Activated T-helper 1 cell treated with anti-CD3 and anti-CD28 coated beads, Interleukin-12 subunit alpha, Interleukin-12 subunit beta, Interleukin-2, Interleukin-4 antibody, amounts not matched to agents 30 ng/mL and 10 ng/mL and 1 ng/mL, durations not matched to agents 14 hours and 24 hours and 36 hours (primary cell): ENCODE measurements at regions not wholly inside any gene's neighbourhood (a gene's known extent, or its start where the extent isn't known, plus 50 kb on each side); places are given as distances from the start of the nearest gene placed in this dataset.
"Not testable (repeated sequence)": the region's sequence is repeated elsewhere in the genome, so short reads cannot be mapped to it uniquely, and the experiment has no call there.

Experiments used
- DNase-seq: peaks from one replicate; pipeline ENCODE4 v3.0.0; 2021; ENCODE audit warnings: low spot score
- H3K27ac Mint-ChIP-seq: one replicate; pipeline ENCODE4 v1.8.0; 2021; ENCODE audit warnings: mild to moderate bottlenecking, mixed read lengths
- H3K27me3 Mint-ChIP-seq: one replicate; pipeline ENCODE4 v1.8.0; 2022; ENCODE audit warnings: mild to moderate bottlenecking, moderate library complexity, mixed read lengths; ENCODE audit not compliant: insufficient read depth
- H3K36me3 Mint-ChIP-seq: one replicate; pipeline ENCODE4 v1.8.0; 2021; ENCODE audit warnings: low read depth, mixed read lengths
- H3K4me1 Mint-ChIP-seq: one replicate; pipeline ENCODE4 v1.8.0; 2021; ENCODE audit warnings: low read depth, mixed read lengths
- H3K4me3 Mint-ChIP-seq: one replicate; pipeline ENCODE4 v1.8.0; 2021; ENCODE audit warnings: mild to moderate bottlenecking, moderate library complexity, mixed read lengths
- H3K9me3 Mint-ChIP-seq: one replicate; pipeline ENCODE4 v1.8.0; 2021; ENCODE audit warnings: mixed read lengths
- intact Hi-C: fragments of 100-400 bp; cut with micrococcal nuclease; formaldehyde crosslinking; loops from one replicate; pipeline ENCODE4 v1.15.1; 2024

DNA sequence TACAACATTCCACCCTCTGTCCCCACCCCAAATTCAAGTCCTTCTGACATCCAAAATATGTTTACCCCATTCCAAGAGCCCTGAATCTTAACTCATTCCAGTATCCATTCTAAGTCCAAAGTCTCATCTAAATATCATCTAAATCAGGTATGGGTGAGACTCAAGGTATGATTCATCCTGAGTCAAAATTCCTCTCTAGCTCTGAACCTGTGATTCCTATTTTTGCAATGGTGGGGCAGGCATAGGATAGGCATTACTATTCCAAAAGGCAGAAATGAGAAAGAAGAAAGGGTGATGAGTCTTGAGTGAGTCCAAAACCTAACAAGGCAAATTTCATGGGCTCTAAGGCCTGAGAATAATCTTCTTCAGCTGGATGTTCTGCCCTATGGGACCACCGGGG, 140.3 kb upstream of the FAR2 start:
- intact Hi-C loops, result no loop called here
- Mint-ChIP-seq H3K27me3 (peaks cover 4% of the 10 kb centered on the region), H3K36me3 (no peaks in the 10 kb centered on the region), H3K27ac (no peak overlapping the region), H3K4me3 (no peak overlapping the region), H3K4me1 (no peaks in the 10 kb centered on the region), H3K9me3 (no peaks in the 10 kb centered on the region)
- DNase-seq, result no peak

DNA sequence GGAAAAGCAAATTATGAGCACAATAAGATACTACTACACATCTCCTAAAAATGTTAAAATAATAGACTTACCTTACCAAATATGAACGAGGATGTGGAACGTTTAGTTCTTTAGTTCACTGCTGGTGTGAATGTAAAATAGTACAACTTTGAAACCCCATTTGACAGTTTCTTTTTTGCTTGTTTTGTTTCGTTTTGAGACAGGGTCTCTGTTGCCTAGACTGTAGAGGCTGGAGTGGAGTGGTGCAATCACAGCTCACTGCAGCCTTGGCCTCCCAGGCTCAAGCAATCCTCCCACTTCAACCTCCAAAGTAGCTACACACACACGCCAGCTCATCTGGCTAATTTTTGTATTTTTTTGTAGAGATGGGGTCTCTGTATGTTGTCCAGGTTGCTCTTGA, 136.4 kb upstream of the FAR2 start:
- Mint-ChIP-seq H3K9me3 (no peaks in the 10 kb centered on the region), H3K4me1 (no peaks in the 10 kb centered on the region), H3K27me3 (peaks cover 3% of the 10 kb centered on the region), H3K4me3 (no peak overlapping the region), H3K27ac (no peak overlapping the region), H3K36me3 (no peaks in the 10 kb centered on the region)
- DNase-seq, result no peak
- intact Hi-C loops, result no loop called here

GRCh38 chr12:29017532-29017931, 131.5 kb upstream of the FAR2 start:
- H3K4me1 Mint-ChIP-seq, H3K4me3 Mint-ChIP-seq, H3K27me3 Mint-ChIP-seq, H3K27ac Mint-ChIP-seq, DNase-seq, H3K36me3 Mint-ChIP-seq, intact Hi-C loops, H3K9me3 Mint-ChIP-seq: not testable (repeated sequence)

- H3K27ac Mint-ChIP-seq, result no peak overlapping the region
- no peak for DNase-seq
- no peak overlapping the region for H3K4me3 Mint-ChIP-seq
- H3K4me1 Mint-ChIP-seq, result peaks cover 4% of the 10 kb centered on the region
- no peaks in the 10 kb centered on the region for H3K36me3 Mint-ChIP-seq
- no peaks in the 10 kb centered on the region for H3K9me3 Mint-ChIP-seq
- peaks cover under 1% of the 10 kb centered on the region for H3K27me3 Mint-ChIP-seq
- intact Hi-C loops, result no loop called here
These were observed 125.5 kb upstream of the FAR2 start for GRCh38 chr12:29023436-29024076.

- H3K4me3 Mint-ChIP-seq, result no peak overlapping the region
- H3K9me3 Mint-ChIP-seq, result no peaks in the 10 kb centered on the region
- no peak overlapping the region for H3K27ac Mint-ChIP-seq
- no peak for DNase-seq
- no peaks in the 10 kb centered on the region for H3K36me3 Mint-ChIP-seq
- H3K27me3 Mint-ChIP-seq, result peaks cover 2% of the 10 kb centered on the region
- intact Hi-C loops, result no loop called here
- H3K4me1 Mint-ChIP-seq, result peaks cover 4% of the 10 kb centered on the region
These were observed 125.0 kb upstream of the FAR2 start for GRCh38 chr12:29024117-29024516.

DNA sequence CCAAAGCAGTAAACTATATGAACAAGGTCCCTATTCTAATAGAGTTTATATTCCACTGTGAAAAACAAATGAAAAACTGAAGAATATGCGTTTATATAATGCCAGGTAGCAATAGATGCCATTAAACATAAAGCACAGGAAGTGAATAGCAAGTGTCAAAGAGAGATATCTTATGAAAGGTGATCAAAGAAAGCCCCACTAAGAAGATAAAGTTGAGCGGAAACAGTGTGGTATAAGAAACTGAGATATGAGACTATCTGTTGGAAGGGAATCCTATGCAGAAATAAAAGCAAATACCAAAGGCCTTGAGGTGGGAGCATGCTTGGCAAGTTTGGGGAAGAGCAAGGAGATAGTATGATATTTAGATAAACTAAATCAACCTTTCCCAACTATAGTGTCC, 123.1 kb upstream of the FAR2 start:
- peaks cover 4% of the 10 kb centered on the region for H3K4me1 Mint-ChIP-seq
- H3K27ac Mint-ChIP-seq, result no peak overlapping the region
- intact Hi-C loops, result no loop called here
- no peaks in the 10 kb centered on the region for H3K9me3 Mint-ChIP-seq
- H3K27me3 Mint-ChIP-seq, result peaks cover 2% of the 10 kb centered on the region
- DNase-seq, result no peak
- no peak overlapping the region for H3K4me3 Mint-ChIP-seq
- no peaks in the 10 kb centered on the region for H3K36me3 Mint-ChIP-seq

GRCh38 chr12:29026419-29026818, 122.7 kb upstream of the FAR2 start:
- no peak overlapping the region for H3K27ac Mint-ChIP-seq
- H3K4me1 Mint-ChIP-seq, result peaks cover 4% of the 10 kb centered on the region
- DNase-seq, result no peak
- no peaks in the 10 kb centered on the region for H3K9me3 Mint-ChIP-seq
- intact Hi-C loops, result no loop called here
- no peaks in the 10 kb centered on the region for H3K36me3 Mint-ChIP-seq
- peaks cover 2% of the 10 kb centered on the region for H3K27me3 Mint-ChIP-seq
- H3K4me3 Mint-ChIP-seq, result no peak overlapping the region

- DNase-seq, H3K4me1 Mint-ChIP-seq, H3K36me3 Mint-ChIP-seq, H3K4me3 Mint-ChIP-seq, H3K27me3 Mint-ChIP-seq, H3K27ac Mint-ChIP-seq, H3K9me3 Mint-ChIP-seq, intact Hi-C loops: not testable (repeated sequence)
These were observed 119.6 kb upstream of the FAR2 start for GRCh38 chr12:29029484-29029883.

- Mint-ChIP-seq H3K4me3 (no peak overlapping the region), H3K9me3 (no peaks in the 10 kb centered on the region), H3K27me3 (peaks cover 7% of the 10 kb centered on the region), H3K36me3 (no peaks in the 10 kb centered on the region), H3K4me1 (peaks cover 4% of the 10 kb centered on the region), H3K27ac (no peak overlapping the region)
- no peak for DNase-seq
- intact Hi-C loops, result no loop called here
These were observed 119.1 kb upstream of the FAR2 start for GRCh38 chr12:29030006-29030405.

- intact Hi-C loops, result no loop called here
- Mint-ChIP-seq H3K9me3 (no peaks in the 10 kb centered on the region), H3K4me3 (no peak overlapping the region), H3K36me3 (no peaks in the 10 kb centered on the region), H3K27me3 (peaks cover 7% of the 10 kb centered on the region), H3K27ac (no peak overlapping the region), H3K4me1 (no peaks in the 10 kb centered on the region)
- DNase-seq, result no peak
These were observed 116.6 kb upstream of the FAR2 start for GRCh38 chr12:29032446-29032845.

GRCh38 chr12:29033519-29033918, 115.6 kb upstream of the FAR2 start:
- Mint-ChIP-seq H3K4me3 (no peak overlapping the region), H3K27ac (no peak overlapping the region), H3K4me1 (no peaks in the 10 kb centered on the region), H3K9me3 (no peaks in the 10 kb centered on the region), H3K36me3 (no peaks in the 10 kb centered on the region), H3K27me3 (peaks cover 6% of the 10 kb centered on the region)
- no peak for DNase-seq
- intact Hi-C loops, result no loop called here

GRCh38 chr12:29035112-29035511, 114.0 kb upstream of the FAR2 start:
- H3K36me3 Mint-ChIP-seq, result no peaks in the 10 kb centered on the region
- H3K4me3 Mint-ChIP-seq, result no peak overlapping the region
- H3K27me3 Mint-ChIP-seq, result peaks cover 7% of the 10 kb centered on the region
- no peak overlapping the region for H3K27ac Mint-ChIP-seq
- no peaks in the 10 kb centered on the region for H3K9me3 Mint-ChIP-seq
- intact Hi-C loops, result no loop called here
- DNase-seq, result no peak
- no peaks in the 10 kb centered on the region for H3K4me1 Mint-ChIP-seq

DNA sequence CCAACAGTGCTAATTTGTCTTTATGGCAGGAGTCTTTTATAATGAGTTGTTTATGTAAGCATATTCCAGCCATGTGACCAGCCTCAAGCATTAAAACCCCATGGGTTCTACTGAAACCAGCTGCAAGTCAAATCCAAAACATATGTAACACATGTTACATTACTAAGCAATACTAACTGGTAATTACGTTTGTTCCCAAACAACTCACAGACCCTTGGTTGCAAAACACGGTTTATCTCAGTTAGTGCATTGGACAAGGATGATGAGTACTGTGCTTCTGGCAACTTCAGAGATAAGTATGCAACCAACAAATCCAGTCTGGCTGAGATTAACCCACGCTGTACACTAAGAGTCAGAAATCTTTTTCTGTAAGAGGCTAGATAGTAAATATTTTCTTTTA, 110.1 kb upstream of the FAR2 start:
- intact Hi-C loops, result no loop called here
- Mint-ChIP-seq H3K36me3 (no peaks in the 10 kb centered on the region), H3K27ac (no peak overlapping the region), H3K27me3 (peaks cover 5% of the 10 kb centered on the region), H3K9me3 (no peaks in the 10 kb centered on the region), H3K4me3 (no peak overlapping the region), H3K4me1 (no peaks in the 10 kb centered on the region)
- DNase-seq, result no peak

GRCh38 chr12:29041621-29042020, 107.5 kb upstream of the FAR2 start:
- H3K27ac Mint-ChIP-seq, result no peak overlapping the region
- DNase-seq, result no peak
- H3K4me3 Mint-ChIP-seq, result no peak overlapping the region
- no peaks in the 10 kb centered on the region for H3K9me3 Mint-ChIP-seq
- no peaks in the 10 kb centered on the region for H3K36me3 Mint-ChIP-seq
- no peaks in the 10 kb centered on the region for H3K4me1 Mint-ChIP-seq
- peaks cover 5% of the 10 kb centered on the region for H3K27me3 Mint-ChIP-seq
- intact Hi-C loops, result no loop called here
